GM20000 (cell line): ENCODE measurements at regions not wholly inside any gene's neighbourhood (a gene's known extent, or its start where the extent isn't known, plus 50 kb on each side); places are given as distances from the start of the nearest gene placed in this dataset.

Experiments
- DNase-seq: peaks from one replicate; pipeline ENCODE4 v3.0.0; 2012; ENCODE audit warnings: low spot score
- TF ChIP-seq, protein P1 (sequence below): IDR thresholded peaks from 2 replicates; pipeline ENCODE4 v1.5.1; 2012; ENCODE audit warnings: mild to moderate bottlenecking, control low read depth; ENCODE audit errors: extremely low read depth, missing control alignments

DNA sequence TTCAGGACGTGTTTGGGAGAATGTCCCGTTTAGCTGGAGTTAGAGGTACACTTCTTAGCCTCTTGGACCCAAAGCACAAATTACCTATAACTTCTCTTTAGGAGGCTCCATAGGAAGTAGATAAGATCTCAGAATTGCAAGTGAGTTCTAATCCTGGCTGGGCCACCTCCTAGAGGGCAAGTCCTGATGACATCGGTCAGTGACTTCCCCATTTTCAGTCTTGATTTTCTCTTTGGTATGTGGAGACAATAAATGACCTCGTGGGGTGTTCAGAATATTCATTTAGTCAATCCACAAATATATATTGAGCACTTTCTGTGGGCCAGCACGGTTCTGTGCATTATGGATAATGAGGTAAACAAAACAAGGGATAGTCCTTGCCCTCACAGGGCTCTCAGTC, 208.6 kb downstream of the CWF19L2 start:
- no peak for DNase-seq
- TF ChIP-seq, protein P1, sequence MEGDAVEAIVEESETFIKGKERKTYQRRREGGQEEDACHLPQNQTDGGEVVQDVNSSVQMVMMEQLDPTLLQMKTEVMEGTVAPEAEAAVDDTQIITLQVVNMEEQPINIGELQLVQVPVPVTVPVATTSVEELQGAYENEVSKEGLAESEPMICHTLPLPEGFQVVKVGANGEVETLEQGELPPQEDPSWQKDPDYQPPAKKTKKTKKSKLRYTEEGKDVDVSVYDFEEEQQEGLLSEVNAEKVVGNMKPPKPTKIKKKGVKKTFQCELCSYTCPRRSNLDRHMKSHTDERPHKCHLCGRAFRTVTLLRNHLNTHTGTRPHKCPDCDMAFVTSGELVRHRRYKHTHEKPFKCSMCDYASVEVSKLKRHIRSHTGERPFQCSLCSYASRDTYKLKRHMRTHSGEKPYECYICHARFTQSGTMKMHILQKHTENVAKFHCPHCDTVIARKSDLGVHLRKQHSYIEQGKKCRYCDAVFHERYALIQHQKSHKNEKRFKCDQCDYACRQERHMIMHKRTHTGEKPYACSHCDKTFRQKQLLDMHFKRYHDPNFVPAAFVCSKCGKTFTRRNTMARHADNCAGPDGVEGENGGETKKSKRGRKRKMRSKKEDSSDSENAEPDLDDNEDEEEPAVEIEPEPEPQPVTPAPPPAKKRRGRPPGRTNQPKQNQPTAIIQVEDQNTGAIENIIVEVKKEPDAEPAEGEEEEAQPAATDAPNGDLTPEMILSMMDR: no peak

DNA sequence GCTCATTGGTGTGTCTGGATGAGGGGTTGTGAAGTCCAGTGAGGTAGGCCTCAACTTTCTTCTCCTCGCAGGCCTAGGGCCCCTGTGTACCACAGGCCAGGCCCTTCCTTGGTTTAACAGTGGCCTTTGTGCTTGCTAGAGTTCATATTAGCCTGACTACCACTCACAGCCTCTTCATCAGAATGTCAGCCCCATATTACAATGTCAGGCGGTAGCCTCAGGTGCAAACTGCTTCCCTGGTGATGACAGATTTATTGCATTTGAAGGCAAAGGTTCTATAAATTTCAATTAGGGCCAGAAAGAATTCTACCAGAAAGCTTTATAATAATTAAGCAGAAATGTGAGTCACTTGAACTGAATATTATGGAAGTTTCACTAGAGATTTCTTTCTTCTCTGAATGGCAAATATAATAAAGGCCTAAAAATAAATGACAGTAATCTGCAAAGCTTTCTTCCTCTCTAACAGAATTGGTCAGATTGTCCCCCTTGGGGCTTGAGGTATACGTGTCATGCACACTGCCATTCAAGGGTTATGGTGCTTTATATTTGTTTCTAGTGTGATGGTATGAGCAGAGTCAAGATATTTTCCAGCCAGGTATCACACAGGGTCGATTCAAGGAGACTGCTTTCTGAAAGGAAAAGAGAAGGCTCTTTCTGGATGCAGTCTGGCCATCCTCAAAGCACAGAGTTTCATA, 210.3 kb downstream of the CWF19L2 start:
- no peak for DNase-seq
- TF ChIP-seq, protein P1: no peak

- TF ChIP-seq, protein P1: no peak
- no peak for DNase-seq
These were observed 213.7 kb downstream of the CWF19L2 start for GRCh38 chr11:107243929-107244328.

GRCh38 chr11:107232451-107232850, 214.2 kb upstream of the GUCY1A2 start:
- no peak for DNase-seq
- TF ChIP-seq, protein P1: no peak

GRCh38 chr11:107224836-107225235, 206.6 kb upstream of the GUCY1A2 start:
- TF ChIP-seq, protein P1: no peak
- no peak for DNase-seq

GRCh38 chr11:107222916-107223460, 204.7 kb upstream of the GUCY1A2 start:
- DNase-seq: no peak
- TF ChIP-seq, protein P1: no peak

GRCh38 chr11:107222431-107222830, 204.2 kb upstream of the GUCY1A2 start:
- TF ChIP-seq, protein P1: no peak
- no peak for DNase-seq
